Neuron (in vitro differentiated cells): ENCODE measurements at regions not wholly inside any gene's neighbourhood (a gene's known extent, or its start where the extent isn't known, plus 50 kb on each side); places are given as distances from the start of the nearest gene placed in this dataset.

ENCODE experiments used
- H2AFZ ChIP-seq: one replicate; pipeline ENCODE4 v1.6.1; 2013; ENCODE audit warnings: low read depth, mild to moderate bottlenecking, inconsistent platforms, low read length, moderate library complexity
- H3K27me3 ChIP-seq: one replicate; pipeline ENCODE4 v1.6.1; 2013; ENCODE audit warnings: low read length; ENCODE audit not compliant: insufficient read depth
- H3K36me3 ChIP-seq: one replicate; pipeline ENCODE4 v1.6.1; 2013; ENCODE audit warnings: low read length; ENCODE audit not compliant: insufficient read depth
- H3K4me1 ChIP-seq: one replicate; pipeline ENCODE4 v1.6.1; 2013; ENCODE audit warnings: low read length; ENCODE audit not compliant: insufficient read depth
- H3K4me3 ChIP-seq: 2 replicates; pipeline ENCODE4 v1.5.1; 2013; ENCODE audit warnings: mild to moderate bottlenecking, low read length, moderate library complexity
- H3K9me3 ChIP-seq: one replicate; pipeline ENCODE4 v1.6.1; 2013; ENCODE audit warnings: low read length

GRCh38 chr7:22651534-22652243, 75.3 kb upstream of the IL6 start:
- no peaks in the 10 kb centered on the region for H3K9me3 ChIP-seq

GRCh38 chr7:22651036-22651435, 76.0 kb upstream of the IL6 start:
- Histone ChIP-seq H2AFZ (no peak overlapping the region), H3K4me3 (no peak overlapping the region), H3K36me3 (no peaks in the 10 kb centered on the region), H3K9me3 (peaks cover 6% of the 10 kb centered on the region), H3K27me3 (no peaks in the 10 kb centered on the region), H3K4me1 (peaks cover 12% of the 10 kb centered on the region)

More at GRCh38 chr7:22651534-22652243, 75.3 kb upstream of the IL6 start:
- H2AFZ ChIP-seq, result no peak overlapping the region
- H3K27me3 ChIP-seq, result no peaks in the 10 kb centered on the region
- H3K4me3 ChIP-seq, result no peak overlapping the region
- peaks cover 12% of the 10 kb centered on the region for H3K4me1 ChIP-seq
- H3K36me3 ChIP-seq, result no peaks in the 10 kb centered on the region

- H3K36me3 ChIP-seq, result no peaks in the 10 kb centered on the region
- H3K9me3 ChIP-seq, result peaks cover 6% of the 10 kb centered on the region
- no peak overlapping the region for H2AFZ ChIP-seq
- H3K4me1 ChIP-seq, result peaks cover 12% of the 10 kb centered on the region
- H3K4me3 ChIP-seq, result no peak overlapping the region
- no peaks in the 10 kb centered on the region for H3K27me3 ChIP-seq
Measured at GRCh38 chr7:22649686-22650085, 77.3 kb upstream of the IL6 start.

- H3K4me3 ChIP-seq, result no peak overlapping the region
- H3K27me3 ChIP-seq, result no peaks in the 10 kb centered on the region
- peaks cover 6% of the 10 kb centered on the region for H3K9me3 ChIP-seq
- no peaks in the 10 kb centered on the region for H3K36me3 ChIP-seq
- H3K4me1 ChIP-seq, result no peaks in the 10 kb centered on the region
- no peak overlapping the region for H2AFZ ChIP-seq
Measured at GRCh38 chr7:22647451-22648257, 79.3 kb upstream of the IL6 start.

- Histone ChIP-seq H3K36me3 (no peaks in the 10 kb centered on the region), H3K9me3 (peaks cover 6% of the 10 kb centered on the region), H2AFZ (no peak overlapping the region), H3K27me3 (no peaks in the 10 kb centered on the region), H3K4me3 (no peak overlapping the region), H3K4me1 (no peaks in the 10 kb centered on the region)
Measured at GRCh38 chr7:22645418-22646181, 81.4 kb upstream of the IL6 start.

GRCh38 chr7:22642454-22642853, 84.5 kb upstream of the IL6 start:
- no peaks in the 10 kb centered on the region for H3K36me3 ChIP-seq
- H3K9me3 ChIP-seq, result peaks cover 6% of the 10 kb centered on the region
- H2AFZ ChIP-seq, result no peak overlapping the region
- H3K27me3 ChIP-seq, result no peaks in the 10 kb centered on the region
- H3K4me3 ChIP-seq, result no peak overlapping the region
- no peaks in the 10 kb centered on the region for H3K4me1 ChIP-seq

- no peaks in the 10 kb centered on the region for H3K9me3 ChIP-seq
Measured at GRCh38 chr7:22640269-22640668, 86.7 kb upstream of the IL6 start.

GRCh38 chr7:22639396-22639795, 87.6 kb upstream of the IL6 start:
- Histone ChIP-seq H3K27me3 (no peaks in the 10 kb centered on the region), H2AFZ (no peak overlapping the region), H3K4me3 (no peak overlapping the region), H3K36me3 (no peaks in the 10 kb centered on the region), H3K4me1 (no peaks in the 10 kb centered on the region), H3K9me3 (no peaks in the 10 kb centered on the region)

More at GRCh38 chr7:22640269-22640668, 86.7 kb upstream of the IL6 start:
- no peaks in the 10 kb centered on the region for H3K36me3 ChIP-seq
- H2AFZ ChIP-seq, result no peak overlapping the region
- no peaks in the 10 kb centered on the region for H3K27me3 ChIP-seq
- H3K4me3 ChIP-seq, result no peak overlapping the region
- no peaks in the 10 kb centered on the region for H3K4me1 ChIP-seq

GRCh38 chr7:22635349-22635748, 91.7 kb upstream of the IL6 start:
- Histone ChIP-seq H3K9me3 (no peaks in the 10 kb centered on the region), H3K36me3 (no peaks in the 10 kb centered on the region), H3K4me1 (no peaks in the 10 kb centered on the region), H2AFZ (no peak overlapping the region), H3K4me3 (no peak overlapping the region), H3K27me3 (no peaks in the 10 kb centered on the region)

- H3K4me3 ChIP-seq, result no peak overlapping the region
- H3K36me3 ChIP-seq, result no peaks in the 10 kb centered on the region
- H3K4me1 ChIP-seq, result no peaks in the 10 kb centered on the region
- H2AFZ ChIP-seq, result no peak overlapping the region
- H3K27me3 ChIP-seq, result no peaks in the 10 kb centered on the region
- H3K9me3 ChIP-seq, result no peaks in the 10 kb centered on the region
Measured at GRCh38 chr7:22633954-22634474, 93.0 kb upstream of the IL6 start.

- H3K27me3 ChIP-seq, result no peaks in the 10 kb centered on the region
- no peak overlapping the region for H3K4me3 ChIP-seq
- no peaks in the 10 kb centered on the region for H3K9me3 ChIP-seq
- no peaks in the 10 kb centered on the region for H3K36me3 ChIP-seq
- H3K4me1 ChIP-seq, result no peaks in the 10 kb centered on the region
- no peak overlapping the region for H2AFZ ChIP-seq
Measured at GRCh38 chr7:22633286-22633953, 93.6 kb upstream of the IL6 start.

- Histone ChIP-seq H3K4me3 (no peak overlapping the region), H3K4me1 (no peaks in the 10 kb centered on the region), H3K9me3 (no peaks in the 10 kb centered on the region), H3K36me3 (no peaks in the 10 kb centered on the region), H2AFZ (no peak overlapping the region), H3K27me3 (no peaks in the 10 kb centered on the region)
Measured at GRCh38 chr7:22632674-22633073, 94.3 kb upstream of the IL6 start.
